NCI-H1105 (cell line): ENCODE measurements at regions not wholly inside any gene's neighbourhood (a gene's known extent, or its start where the extent isn't known, plus 50 kb on each side); places are given as distances from the start of the nearest gene placed in this dataset.

Experiments used
- DNase-seq: peaks from one replicate; lab custom pipeline; 2025; lab: John Stamatoyannopoulos, UW

DNA sequence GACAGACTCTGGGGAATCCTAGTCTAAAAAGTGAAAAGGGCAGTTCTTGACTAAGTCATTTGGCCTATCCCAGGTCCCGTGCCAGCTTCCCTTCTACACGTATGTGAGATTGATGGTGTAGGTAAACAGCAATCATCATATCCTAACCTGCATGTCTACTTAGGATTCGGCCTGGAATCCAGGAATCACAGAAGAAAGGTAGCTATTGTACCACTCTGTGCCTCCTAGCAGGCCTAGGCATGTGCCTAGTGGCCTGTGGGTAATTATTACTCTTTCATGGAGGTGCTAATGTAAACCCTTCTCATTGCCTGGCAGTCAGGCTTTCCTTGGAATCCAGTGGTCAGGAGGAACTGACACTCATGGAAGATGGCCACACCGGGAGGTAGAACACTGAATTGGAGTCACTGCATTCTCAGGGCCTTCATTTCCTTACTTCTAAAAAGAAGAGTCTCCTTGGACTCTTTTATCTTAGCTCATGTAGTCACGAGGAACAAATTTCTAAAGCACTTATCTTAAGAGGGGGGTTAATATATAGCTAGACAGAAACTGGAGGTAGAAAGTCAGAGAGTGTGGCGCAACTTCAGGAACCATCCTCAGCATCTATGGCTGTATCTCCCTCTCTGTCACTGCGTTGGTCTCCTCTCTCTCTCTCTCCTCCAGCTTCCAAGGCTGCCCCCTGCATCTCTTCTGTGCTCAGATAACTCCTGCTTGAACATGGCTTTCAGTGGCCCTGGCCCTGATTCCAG is 122.5 kb downstream of the C1GALT1 start:
- DNase-seq, result peak; percentile 58

DNA sequence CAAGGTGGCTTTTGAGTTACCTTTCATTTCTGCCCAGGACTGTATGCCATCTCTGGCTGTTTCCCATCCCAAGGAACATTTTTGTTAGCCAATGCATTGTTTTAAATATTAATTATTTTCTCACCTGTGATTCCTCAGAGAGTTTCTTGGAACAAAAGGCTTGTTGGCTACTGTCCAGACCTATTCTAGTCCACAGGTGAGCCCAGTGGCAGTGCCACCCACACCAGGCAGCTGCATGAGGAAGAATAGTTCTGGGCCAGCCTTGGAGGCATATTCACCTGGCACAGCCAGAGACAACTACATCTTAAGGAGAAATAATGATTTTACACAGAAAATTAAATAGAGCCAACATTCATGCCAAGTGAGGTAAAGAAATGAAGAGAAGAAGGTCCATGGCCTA is 123.9 kb downstream of the C1GALT1 start:
- DNase-seq, result no peak
